MM.1S (cell line): ENCODE measurements at regions not wholly inside any gene's neighbourhood (a gene's known extent, or its start where the extent isn't known, plus 50 kb on each side); places are given as distances from the start of the nearest gene placed in this dataset.

Experiments used
- DNase-seq: peaks from one replicate; pipeline ENCODE4 v3.0.0-alpha.2; 2015
- H2AFZ ChIP-seq: fragments of 300-600 bp; sonication (generic); 2 replicates; pipeline ENCODE4 v1.6.0; 2016; ENCODE audit warnings: antibody characterized with exemption, low read length
- H3F3A ChIP-seq: fragments of 300-600 bp; sonication (generic); 2 replicates; pipeline ENCODE4 v1.6.1; 2016; ENCODE audit warnings: mild to moderate bottlenecking, antibody characterized with exemption, low read length, moderate library complexity, mixed read lengths; ENCODE audit not compliant: insufficient read depth
- H3K27ac ChIP-seq: fragments of 300-600 bp; sonication (generic); 2 replicates; pipeline ENCODE4 v1.5.1; 2016; ENCODE audit warnings: mild to moderate bottlenecking, low read length
- H3K27me3 ChIP-seq: fragments of 300-600 bp; sonication (generic); replicated peaks from 2 replicates; pipeline ENCODE4 v1.6.0; 2016; ENCODE audit warnings: low read length; ENCODE audit not compliant: insufficient read depth
- H3K36me3 ChIP-seq: fragments of 300-600 bp; sonication (generic); replicated peaks from 2 replicates; pipeline ENCODE4 v1.6.1; 2016; ENCODE audit warnings: mild to moderate bottlenecking, low read length, mixed read lengths; ENCODE audit not compliant: insufficient read depth
- H3K4me1 ChIP-seq: fragments of 300-600 bp; sonication (generic); 2 replicates; pipeline ENCODE4 v1.6.1; 2016; ENCODE audit warnings: low read length, mixed read lengths
- H3K4me2 ChIP-seq: fragments of 300-600 bp; sonication (generic); 2 replicates; pipeline ENCODE4 v1.6.0; 2016; ENCODE audit warnings: low read depth, low read length
- H3K4me3 ChIP-seq: fragments of 300-600 bp; sonication (generic); 2 replicates; pipeline ENCODE4 v1.5.1; 2016; ENCODE audit warnings: low read length, mixed read lengths
- H3K79me2 ChIP-seq: fragments of 300-600 bp; sonication (generic); 2 replicates; pipeline ENCODE4 v1.6.1; 2016; ENCODE audit warnings: mixed run types, low read length, mixed read lengths
- H3K9ac ChIP-seq: fragments of 300-600 bp; sonication (generic); 2 replicates; pipeline ENCODE4 v1.6.1; 2016; ENCODE audit warnings: low read length, mixed read lengths
- H3K9me2 ChIP-seq: fragments of 300-600 bp; sonication (generic); replicated peaks from 2 replicates; pipeline ENCODE4 v1.6.1; 2016; ENCODE audit warnings: mild to moderate bottlenecking, low read length, mixed read lengths; ENCODE audit not compliant: insufficient read depth
- H3K9me3 ChIP-seq: fragments of 300-600 bp; sonication (generic); replicated peaks from 2 replicates; pipeline ENCODE4 v1.6.1; 2016; ENCODE audit warnings: mild to moderate bottlenecking, low read length, mixed read lengths; ENCODE audit not compliant: insufficient read depth
- H4K20me1 ChIP-seq: fragments of 300-600 bp; sonication (generic); 2 replicates; pipeline ENCODE4 v1.6.1; 2016; ENCODE audit warnings: mild to moderate bottlenecking, low read length, moderate library complexity, mixed read lengths; ENCODE audit not compliant: insufficient read depth
- CTCF ChIP-seq: fragments of 300-600 bp; sonication (generic); IDR thresholded peaks from 2 replicates; pipeline ENCODE4 v1.5.1; 2016; ENCODE audit warnings: antibody characterized with exemption, low read length, mixed read lengths
- EZH2 ChIP-seq: fragments of 300-600 bp; sonication (generic); optimal IDR thresholded peaks from 2 replicates; pipeline ENCODE3; 2017; ENCODE audit warnings: low read depth, mild to moderate bottlenecking, antibody characterized with exemption, low read length, mixed read lengths
- EZH2phosphoT487 ChIP-seq: fragments of 300-600 bp; sonication (generic); IDR thresholded peaks from 2 replicates; pipeline ENCODE4 v1.6.1; 2018; ENCODE audit warnings: antibody characterized with exemption, low read length

DNA sequence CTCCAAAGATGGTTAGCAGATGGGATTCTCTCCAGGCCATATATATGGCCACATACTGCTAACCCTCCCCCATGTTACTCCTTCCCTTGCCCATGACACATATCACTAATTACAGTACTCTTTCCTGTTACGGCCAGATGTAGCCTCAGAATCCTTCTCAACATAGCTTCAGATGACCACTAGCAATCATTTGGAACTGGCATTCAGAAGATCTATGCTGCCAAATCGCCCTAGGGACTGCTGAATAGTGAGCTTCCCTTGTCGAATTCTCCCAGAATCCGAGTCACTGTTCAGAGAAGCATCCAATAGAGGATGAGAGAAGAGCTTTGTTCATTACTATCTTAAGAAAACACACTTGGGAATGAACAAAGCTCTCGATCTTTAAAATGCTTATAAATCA lies 121.2 kb upstream of the TANK start:
- Histone ChIP-seq H3K36me3 (no peaks in the 10 kb centered on the region), H3K4me2 (no peak overlapping the region), H3K9me2 (no peaks in the 10 kb centered on the region), H2AFZ (no peak overlapping the region), H3K27ac (no peak overlapping the region), H3K9ac (no peak overlapping the region), H3K4me1 (no peaks in the 10 kb centered on the region), H3F3A (no peaks in the 10 kb centered on the region), H3K9me3 (no peaks in the 10 kb centered on the region), H3K27me3 (no peaks in the 10 kb centered on the region), H3K79me2 (no peaks in the 10 kb centered on the region), H3K4me3 (no peak overlapping the region), H4K20me1 (no peaks in the 10 kb centered on the region)
- DNase-seq = no peak
- TF ChIP-seq EZH2 (no peak), EZH2phosphoT487 (no peak), CTCF (no peak)

DNA sequence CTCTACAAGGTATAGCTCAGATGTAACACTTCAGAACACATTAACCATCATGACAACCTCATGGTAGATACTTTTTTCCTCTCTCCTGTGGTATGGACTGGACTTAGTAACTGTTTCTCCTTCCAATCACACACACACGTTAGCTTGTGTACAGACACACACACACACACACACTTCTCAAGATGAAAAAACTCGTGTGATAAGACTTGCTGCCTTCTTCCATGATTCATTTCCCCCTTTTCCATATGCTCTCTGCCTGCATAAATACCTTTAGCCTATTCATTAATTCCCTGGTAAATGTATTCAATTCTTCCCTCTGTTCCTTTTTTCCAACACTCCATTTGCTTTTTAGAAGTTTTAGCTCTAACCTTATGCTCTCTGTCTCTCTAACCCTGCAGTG lies 118.9 kb upstream of the TANK start:
- Histone ChIP-seq H3K9me3 (no peaks in the 10 kb centered on the region), H3K4me1 (no peaks in the 10 kb centered on the region), H3K9ac (no peak overlapping the region), H3K9me2 (no peaks in the 10 kb centered on the region), H2AFZ (no peak overlapping the region), H3K36me3 (no peaks in the 10 kb centered on the region), H3K79me2 (no peaks in the 10 kb centered on the region), H3K4me2 (no peak overlapping the region), H3F3A (no peaks in the 10 kb centered on the region), H3K27ac (no peak overlapping the region), H3K27me3 (no peaks in the 10 kb centered on the region), H3K4me3 (no peak overlapping the region), H4K20me1 (no peaks in the 10 kb centered on the region)
- TF ChIP-seq EZH2phosphoT487 (no peak), CTCF (no peak), EZH2 (no peak)
- DNase-seq = no peak

DNA sequence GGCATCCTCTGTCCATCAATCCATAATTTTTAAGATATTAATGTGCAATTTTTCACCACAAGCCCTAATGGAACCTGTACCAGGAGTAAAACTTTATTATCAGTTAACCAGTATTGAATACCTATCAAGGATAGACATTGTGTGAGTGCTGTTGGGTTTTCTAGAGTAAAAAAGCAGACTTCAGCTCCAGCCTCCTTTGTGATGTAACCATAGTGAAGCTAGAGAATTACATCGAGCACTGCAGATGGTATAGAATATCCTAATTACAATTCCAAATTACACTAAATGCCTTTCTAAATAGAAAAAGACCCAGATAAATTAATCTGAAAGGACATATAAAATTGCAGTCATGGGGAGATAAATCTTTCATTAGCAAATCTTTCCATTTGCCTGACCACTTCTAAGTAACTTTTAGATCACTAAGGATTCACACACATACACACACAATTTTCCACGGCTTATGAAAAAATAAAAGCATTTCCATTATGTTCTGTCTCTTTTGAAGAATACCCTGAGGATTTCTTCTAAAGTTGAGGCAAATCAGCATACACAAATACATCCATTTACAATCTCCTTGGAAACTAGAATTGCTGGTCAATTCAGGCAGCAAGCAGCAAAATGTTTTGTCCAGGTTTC lies 117.1 kb upstream of the TANK start:
- TF ChIP-seq CTCF = no peak
- no peak for TF ChIP-seq EZH2phosphoT487
- no peak for TF ChIP-seq EZH2
- Histone ChIP-seq H3K27ac (no peak overlapping the region), H3K4me2 (no peak overlapping the region), H2AFZ (no peak overlapping the region), H3K27me3 (no peaks in the 10 kb centered on the region), H3K9me3 (no peaks in the 10 kb centered on the region), H3K79me2 (no peaks in the 10 kb centered on the region), H3K9ac (no peak overlapping the region), H3K4me1 (no peaks in the 10 kb centered on the region), H3F3A (no peaks in the 10 kb centered on the region), H3K36me3 (no peaks in the 10 kb centered on the region), H4K20me1 (no peaks in the 10 kb centered on the region), H3K4me3 (no peak overlapping the region), H3K9me2 (no peaks in the 10 kb centered on the region)
- no peak for DNase-seq
